K562 (cell line): ENCODE measurements at regions not wholly inside any gene's neighbourhood (a gene's known extent, or its start where the extent isn't known, plus 50 kb on each side); places are given as distances from the start of the nearest gene placed in this dataset.

Source experiments
- ATAC-seq: fragments of 200-7000 bp; cut with Tn5 transposase; 3 replicates; pipeline ENCODE4 v1.9.1; 2020; ENCODE audit warnings: moderate library complexity
- BruUV-seq: library from RNA; stranded (reverse); fragments of 400-500 nt; replicated peaks from 2 replicates; lab custom pipeline; 2021; lab: Mats Ljungman, UMichigan
- CTCF ChIA-PET: fragments of 300-600 bp; formaldehyde crosslinking; extraction: SDS; loops from one replicate; lab custom pipeline; 2021; ENCODE audit warnings: low intra/inter-chr PET ratio; lab: Yijun Ruan, JAX
- POLR2A ChIA-PET: fragments of 300-600, 350-650 bp; sonication (Branson Sonifier 250); formaldehyde crosslinking; extraction: SDS; loops from one replicate; lab custom pipeline; 2021; ENCODE audit warnings: antibody characterized with exemption, inconsistent platforms; lab: Yijun Ruan, JAX
- DNase-seq, 4 experiments: peaks; one replicate each; pipeline versions ENCODE4 v3.0.0 to v3.0.0-alpha.2; 2011 to 2018; ENCODE audit warnings: low spot score in 3 of 4, mixed read lengths in 3 of 4; ENCODE audit errors: extremely low read depth in 1 of 4
- FAIRE-seq: peaks from 2 replicates; lab custom pipeline; 2011; peaks lifted over from hg19 to GRCh38; lab: Jason Lieb, UNC
- H2AFZ ChIP-seq: 2 replicates; pipeline ENCODE4 v1.6.0; 2011; ENCODE audit warnings: low read depth, low read length, control low read depth, inconsistent platforms
- H3K27ac ChIP-seq: fragments of 200-600 bp; 3 replicates; pipeline ENCODE4 v1.8.0; 2011; ENCODE audit warnings: low read depth, mild to moderate bottlenecking, control low read depth, inconsistent platforms, low read length, moderate library complexity, mixed read lengths; ENCODE audit errors: extremely low read depth
- H3K27me3 ChIP-seq, 2 experiments: fragments of 300-600 bp in 1 of 2; 2 replicates in 1 of 2; 3 replicates in 1 of 2; pipeline versions ENCODE4 v1.6.0 to v1.8.0; 2011; ENCODE audit warnings: inconsistent platforms in 2 of 2, low read length in 2 of 2, mild to moderate bottlenecking in 1 of 2, mixed read lengths in 1 of 2, moderate library complexity in 1 of 2; ENCODE audit not compliant: control insufficient read depth in 2 of 2, insufficient read depth in 2 of 2
- H3K36me3 ChIP-seq: fragments of 300-600 bp; 3 replicates; pipeline ENCODE4 v1.8.0; 2011; ENCODE audit warnings: mild to moderate bottlenecking, low read length, inconsistent platforms; ENCODE audit not compliant: control insufficient read depth, insufficient read depth
- H3K4me1 ChIP-seq, 2 experiments: fragments of 200-600 bp in 1 of 2; replicated peaks in 1 of 2; 2 replicates in 1 of 2; 3 replicates in 1 of 2; pipeline versions ENCODE4 v1.5.1 to v1.8.0; 2011; ENCODE audit warnings: inconsistent platforms in 2 of 2, low read length in 2 of 2, mild to moderate bottlenecking in 1 of 2, mixed read lengths in 1 of 2, moderate library complexity in 1 of 2; ENCODE audit not compliant: control insufficient read depth in 2 of 2, insufficient read depth in 2 of 2
- H3K4me2 ChIP-seq: 2 replicates; pipeline ENCODE4 v1.6.1; 2011; ENCODE audit warnings: low read length, control low read depth, inconsistent platforms, mixed read lengths; ENCODE audit not compliant: insufficient read depth
- H3K4me3 ChIP-seq: fragments of 200-600 bp; sonication (generic), shearing (Covaris generic); 2 replicates; pipeline ENCODE4 v1.5.1; 2016; ENCODE audit warnings: control low read depth, inconsistent platforms
- H3K79me2 ChIP-seq: fragments of 200-600 bp; 3 replicates; pipeline ENCODE4 v1.8.0; 2011; ENCODE audit warnings: low read length, inconsistent platforms; ENCODE audit not compliant: control insufficient read depth, insufficient read depth
- H3K9ac ChIP-seq, 2 experiments: 2 replicates each; pipeline versions ENCODE4 v1.6.0 to v1.6.1; 2011; ENCODE audit warnings: low read depth in 2 of 2, low read length in 2 of 2, control low read depth in 1 of 2, inconsistent platforms in 1 of 2, mild to moderate bottlenecking in 1 of 2, mixed read lengths in 1 of 2; ENCODE audit not compliant: insufficient read depth in 1 of 2
- H3K9me1 ChIP-seq: one replicate; pipeline ENCODE4 v1.6.0; 2011; ENCODE audit warnings: inconsistent platforms, mild to moderate bottlenecking, low read length, moderate library complexity; ENCODE audit not compliant: control insufficient read depth, insufficient read depth
- H3K9me3 ChIP-seq: replicated peaks from 2 replicates; pipeline ENCODE4 v1.5.1; 2011; ENCODE audit warnings: low read depth, low read length, inconsistent platforms; ENCODE audit not compliant: control insufficient read depth, insufficient read depth
- H4K20me1 ChIP-seq: replicated peaks from 2 replicates; pipeline ENCODE4 v1.6.1; 2011; ENCODE audit warnings: low read length, inconsistent platforms, mixed read lengths; ENCODE audit not compliant: control insufficient read depth, insufficient read depth
- DACH1 ChIP-seq: fragments of 450-650 bp; IDR thresholded peaks from 2 replicates; pipeline ENCODE4 v1.6.1; 2018; ENCODE audit not compliant: partially characterized antibody
- FOXA1 ChIP-seq: fragments of 450-650 bp; IDR thresholded peaks from 2 replicates; pipeline ENCODE4 v1.6.1; 2016; ENCODE audit warnings: mild to moderate bottlenecking, borderline replicate concordance
- HDAC2 ChIP-seq: fragments of 450-650 bp; IDR thresholded peaks from 2 replicates; pipeline ENCODE4 v1.6.1; 2016; ENCODE audit warnings: mild to moderate bottlenecking
- ILK ChIP-seq: fragments of 450-650 bp; IDR thresholded peaks from 2 replicates; pipeline ENCODE4 v1.6.1; 2016; ENCODE audit warnings: missing genetic modification characterization, low read depth, mild to moderate bottlenecking, missing compliant biosample characterization, moderate library complexity, borderline replicate concordance
- NR1H2 ChIP-seq: sonication (generic); formaldehyde crosslinking; IDR thresholded peaks from 2 replicates; pipeline ENCODE4 v1.4.0; 2020; ENCODE audit warnings: mild to moderate bottlenecking, missing genetic modification reagents
- POLR3G ChIP-seq: IDR thresholded peaks from 2 replicates; pipeline ENCODE4 v1.6.1; 2011; ENCODE audit not compliant: insufficient read length, insufficient replicate concordance; ENCODE audit errors: extremely low read depth
- RFX7 ChIP-seq: fragments of 250-450 bp; sonication (Bioruptor Pico); IDR thresholded peaks from 2 replicates; pipeline ENCODE4 v1.5.1; 2021; ENCODE audit warnings: mild to moderate bottlenecking
- SIN3A ChIP-seq, 2 experiments: fragments of 150-350 bp in 1 of 2; IDR thresholded peaks; 2 replicates each; pipeline ENCODE4 v1.6.1; 2011 to 2016; ENCODE audit warnings: borderline replicate concordance in 2 of 2, low read depth in 2 of 2, low read length in 2 of 2, mild to moderate bottlenecking in 2 of 2, moderate library complexity in 2 of 2; ENCODE audit not compliant: control insufficient read depth in 1 of 2
- SRSF7 ChIP-seq: fragments of 200-400 bp; formaldehyde crosslinking; optimal IDR thresholded peaks from 2 replicates; pipeline ENCODE3; 2017; ENCODE audit warnings: mild to moderate bottlenecking, low read depth, low read length
- TCFL5 ChIP-seq: fragments of 250-450 bp; sonication (Bioruptor Pico); conservative IDR thresholded peaks from 2 replicates; pipeline ENCODE4 v1.6.1; 2021; ENCODE audit warnings: mild to moderate bottlenecking, moderate library complexity, matching md5 sums
- TGIF2 ChIP-seq: sonication (generic); formaldehyde crosslinking; IDR thresholded peaks from 2 replicates; pipeline ENCODE4 v1.8.1; 2022; ENCODE audit warnings: mild to moderate bottlenecking, missing genetic modification reagents, moderate library complexity
- TOE1 ChIP-seq, 2 experiments: fragments of 450-650 bp in 1 of 2; sonication (generic) in 1 of 2; formaldehyde crosslinking in 1 of 2; IDR thresholded peaks; 2 replicates each; pipeline versions ENCODE4 v1.7.1 to v1.8.0; 2016 to 2022; ENCODE audit warnings: borderline replicate concordance in 2 of 2, mild to moderate bottlenecking in 2 of 2, antibody characterized with exemption in 1 of 2, inconsistent platforms in 1 of 2, low read depth in 1 of 2, missing genetic modification reagents in 1 of 2, moderate library complexity in 1 of 2
- TRIM24 ChIP-seq, 2 experiments: fragments of 450-650 bp; IDR thresholded peaks; 2 replicates each; pipeline ENCODE4 v1.6.1; 2016
- U2AF2 ChIP-seq: fragments of 200-400 bp; formaldehyde crosslinking; optimal IDR thresholded peaks from 2 replicates; pipeline ENCODE3; 2017; ENCODE audit warnings: low read depth, mild to moderate bottlenecking, low read length
- ZKSCAN3 ChIP-seq: fragments of 250-450 bp; sonication (Bioruptor Pico); IDR thresholded peaks from 2 replicates; pipeline ENCODE4 v1.4.0; 2020
- WGBS: fragments of 100-300 bp; shearing (Covaris generic); methylation state at CpG from one replicate; pipeline ENCODE4 v1.1.6; 2016; ENCODE audit warnings: low coverage, mixed read lengths; ENCODE audit not compliant: insufficient coverage; ENCODE audit errors: missing lambda C conversion rate; 5-methylcytosine and 5-hydroxymethylcytosine counted together
- in situ Hi-C: fragments of 300-500 bp; cut with MboI; formaldehyde crosslinking; loops from 4 replicates; pipeline ENCODE4 v1.15.0; 2018; ENCODE audit warnings: inconsistent platforms, mixed read lengths
- intact Hi-C: fragments of 100-400 bp; cut with micrococcal nuclease; formaldehyde crosslinking; loops from 2 replicates; pipeline ENCODE4 v1.14.2; 2022
- TF ChIP-seq, protein P1 (sequence below), 2 experiments: fragments of 450-650 bp; conservative IDR thresholded peaks; 2 replicates each; pipeline ENCODE4 v1.6.1; 2017; ENCODE audit warnings: mild to moderate bottlenecking in 2 of 2, moderate library complexity in 2 of 2

GRCh38 chr10:2948127-2948854 is 119.1 kb upstream of the PFKP start:
- no TSS peak for BruUV-seq
- ChIA-PET CTCF (no interaction called here), POLR2A (interaction anchor here (1.0 kb wide), 1 partner anchor 41 kb away, joined by 3 read pairs; no protein-coding TSS in a partner anchor)
- Histone ChIP-seq H2AFZ (no peak overlapping the region), H3K4me1 (no peaks in the 10 kb centered on the region), H3K4me3 (no peak overlapping the region), H3K9me1 (no peaks in the 10 kb centered on the region), H3K27me3 (peaks cover 3 to 24% of the 10 kb centered on the region in 2 experiments; a peak in 3 of 5 replicates), H3K9ac (no peak overlapping the region), H3K27ac (no peak overlapping the region), H3K36me3 (no peaks in the 10 kb centered on the region), H4K20me1 (no peaks in the 10 kb centered on the region; the same call in 1 of the 2 replicates), H3K79me2 (no peaks in the 10 kb centered on the region), H3K4me2 (no peak overlapping the region), H3K9me3 (no peaks in the 10 kb centered on the region)
- 0% methylated on average over 1 of the region's 1 CpG for WGBS
- in situ Hi-C loops (no loop called here), intact Hi-C loops (no loop called here)
- FAIRE-seq (no peak), ATAC-seq (no peak), DNase-seq (no peak)
- TF ChIP-seq FOXA1, result no peak
- TF ChIP-seq TOE1 (IDR thresholded peaks at IDR 0.05; ENCODE audit: borderline replicate concordance), result no peak
- TF ChIP-seq TOE1 (CRISPR knock-in tag; IDR thresholded peaks at IDR 0.05; ENCODE audit: borderline replicate concordance, low read depth), result no peak
- TF ChIP-seq NR1H2 (CRISPR knock-in tag), result no peak
- no peak for TF ChIP-seq U2AF2
- TF ChIP-seq, protein P1, sequence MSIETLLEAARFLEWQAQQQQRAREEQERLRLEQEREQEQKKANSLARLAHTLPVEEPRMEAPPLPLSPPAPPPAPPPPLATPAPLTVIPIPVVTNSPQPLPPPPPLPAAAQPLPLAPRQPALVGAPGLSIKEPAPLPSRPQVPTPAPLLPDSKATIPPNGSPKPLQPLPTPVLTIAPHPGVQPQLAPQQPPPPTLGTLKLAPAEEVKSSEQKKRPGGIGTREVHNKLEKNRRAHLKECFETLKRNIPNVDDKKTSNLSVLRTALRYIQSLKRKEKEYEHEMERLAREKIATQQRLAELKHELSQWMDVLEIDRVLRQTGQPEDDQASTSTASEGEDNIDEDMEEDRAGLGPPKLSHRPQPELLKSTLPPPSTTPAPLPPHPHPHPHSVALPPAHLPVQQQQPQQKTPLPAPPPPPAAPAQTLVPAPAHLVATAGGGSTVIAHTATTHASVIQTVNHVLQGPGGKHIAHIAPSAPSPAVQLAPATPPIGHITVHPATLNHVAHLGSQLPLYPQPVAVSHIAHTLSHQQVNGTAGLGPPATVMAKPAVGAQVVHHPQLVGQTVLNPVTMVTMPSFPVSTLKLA (conservative IDR thresholded peaks at IDR 0.05), result no peak
- TF ChIP-seq TCFL5 (CRISPR knock-in tag), result no peak
- TF ChIP-seq RFX7 (CRISPR knock-in tag), result no peak
- no peak for TF ChIP-seq TGIF2
- TF ChIP-seq ZKSCAN3 (CRISPR knock-in tag), result no peak
- TF ChIP-seq POLR3G, result no peak
- no peak for TF ChIP-seq DACH1
- TF ChIP-seq HDAC2, result no peak
- TF ChIP-seq SIN3A (IDR thresholded peaks at IDR 0.05; ENCODE audit: borderline replicate concordance in 2 of 2, control insufficient read depth in 1 of 2, low read depth in 2 of 2, low read length in 2 of 2), result no peak
- no peak for TF ChIP-seq ILK
- TF ChIP-seq SRSF7, result no peak
- no peak for TF ChIP-seq TRIM24 (IDR thresholded peaks at IDR 0.05)
